ENCODE measurements at regions not wholly inside any gene's neighbourhood (a gene's known extent, or its start where the extent isn't known, plus 50 kb on each side); places are given as distances from the start of the nearest gene placed in this dataset.
"Not testable (repeated sequence)": the region's sequence is repeated elsewhere in the genome, so short reads cannot be mapped to it uniquely, and the experiment has no call there.

DNA sequence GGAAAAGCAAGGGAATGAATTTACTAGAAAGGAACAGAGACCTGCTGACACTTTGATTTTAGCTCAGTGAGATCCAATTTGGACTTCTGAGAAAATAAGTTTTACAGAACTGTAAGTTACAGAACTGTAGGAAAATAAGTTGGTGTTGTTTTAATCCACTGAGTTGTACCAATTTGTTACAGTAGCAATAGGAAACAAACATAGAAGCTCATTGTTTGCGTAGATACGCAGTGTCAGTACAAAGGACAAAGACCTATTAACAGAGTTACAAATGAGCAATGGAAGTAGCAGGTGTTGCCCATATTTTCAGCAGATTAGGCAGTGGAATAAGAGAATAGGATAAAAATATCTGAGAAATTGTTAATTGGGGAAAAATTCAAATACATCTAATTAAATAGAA is 385.8 kb upstream of the CNTN6 start:
- no peaks in the 10 kb centered on the region for H3K36me3 Mint-ChIP-seq (ENCODE audit: low read depth)
- no peak overlapping the region for H3K27ac Mint-ChIP-seq
- H3K4me1 Mint-ChIP-seq (ENCODE audit: low read depth): no peaks in the 10 kb centered on the region
- H3K4me3 Mint-ChIP-seq: no peak overlapping the region
- H3K27me3 Mint-ChIP-seq (ENCODE audit: low read depth): no peaks in the 10 kb centered on the region
- DNase-seq: no peak
- CTCF ChIA-PET: no interaction called here
- intact Hi-C loops (cut with micrococcal nuclease): no loop called here
- H3K9me3 Mint-ChIP-seq: no peaks in the 10 kb centered on the region

DNA sequence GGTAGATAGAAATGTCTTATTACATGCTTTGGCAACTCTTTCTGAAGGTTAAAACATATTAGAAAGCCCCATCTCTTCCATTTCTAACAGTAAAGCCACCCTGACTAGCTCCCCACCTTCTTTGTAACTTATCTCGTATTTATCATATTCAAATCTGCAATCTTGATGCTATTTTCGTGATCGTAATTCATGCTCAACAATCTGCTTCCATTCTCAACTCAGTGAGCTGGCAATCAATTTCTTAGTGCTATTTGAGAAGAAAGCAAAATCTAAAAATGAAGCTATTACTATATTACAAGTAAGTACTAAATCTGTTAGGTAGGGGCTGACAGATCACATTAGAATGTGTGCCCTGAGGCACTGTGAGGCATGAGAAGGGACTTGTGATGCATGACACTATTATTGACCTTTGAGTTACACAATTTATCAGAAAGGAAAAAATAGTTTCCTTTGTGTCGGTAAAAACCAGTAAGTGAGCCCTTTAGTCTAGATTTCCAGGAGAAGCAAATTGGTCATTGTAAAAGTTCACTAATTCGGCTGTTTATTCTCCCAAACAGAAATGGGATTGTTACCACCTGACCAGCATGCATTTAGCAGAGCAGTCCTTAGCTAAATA is 379.7 kb upstream of the CNTN6 start:
- no peaks in the 10 kb centered on the region for H3K36me3 Mint-ChIP-seq (ENCODE audit: low read depth)

DNA sequence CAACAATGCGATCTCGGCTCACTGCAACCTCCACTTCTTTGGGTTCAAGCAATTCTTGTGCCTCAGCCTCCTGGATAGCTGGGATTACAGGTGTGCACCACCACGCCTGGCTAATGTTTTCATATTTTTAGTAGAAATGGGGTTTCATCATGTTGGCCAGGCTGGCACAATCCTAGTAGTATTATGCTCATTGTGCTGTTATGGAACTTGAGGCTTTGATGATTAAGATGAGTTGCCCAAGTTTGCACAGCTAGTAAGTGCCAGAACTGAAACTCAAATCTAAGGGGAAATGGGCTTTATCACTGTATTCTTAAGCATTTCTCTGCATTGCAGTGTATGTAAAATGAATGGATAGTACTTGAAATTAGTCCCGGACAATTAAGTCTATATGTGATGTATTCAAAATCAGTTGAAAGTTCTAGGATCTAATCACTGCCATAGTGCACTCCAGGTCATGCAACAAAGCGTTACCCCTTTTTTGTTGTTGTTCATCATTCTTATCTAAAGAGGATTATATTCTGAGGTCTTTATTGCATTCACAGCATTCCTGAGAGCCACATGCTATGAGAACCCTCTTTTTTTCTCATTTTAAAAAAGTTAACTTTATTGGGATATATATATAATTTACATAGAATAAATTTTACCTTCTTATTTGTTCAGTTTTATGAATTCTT is 378.7 kb upstream of the CNTN6 start:
- H3K27me3 Mint-ChIP-seq (ENCODE audit: low read depth): peaks cover 2% of the 10 kb centered on the region
- no peak overlapping the region for H3K27ac Mint-ChIP-seq
- peaks cover 7% of the 10 kb centered on the region for H3K9me3 Mint-ChIP-seq
- intact Hi-C loops (cut with micrococcal nuclease): no loop called here
- H3K4me3 Mint-ChIP-seq: no peak overlapping the region
- DNase-seq: no peak
- CTCF ChIA-PET: interaction anchor here (0.7 kb wide), 1 partner anchor 146 kb away, joined by 4 read pairs; no protein-coding TSS in a partner anchor
- no peaks in the 10 kb centered on the region for H3K36me3 Mint-ChIP-seq (ENCODE audit: low read depth)
- H3K4me1 Mint-ChIP-seq (ENCODE audit: low read depth): no peaks in the 10 kb centered on the region

More for the DNA sequence above, 379.7 kb upstream of the CNTN6 start:
- CTCF ChIA-PET: interaction anchor here (0.6 to 0.7 kb wide), 2 partner anchors 8 to 147 kb away, joined by 4 read pairs; no protein-coding TSS in a partner anchor
- H3K9me3 Mint-ChIP-seq: peaks cover 7% of the 10 kb centered on the region
- H3K4me3 Mint-ChIP-seq: no peak overlapping the region
- no peaks in the 10 kb centered on the region for H3K4me1 Mint-ChIP-seq (ENCODE audit: low read depth)
- no peak for DNase-seq
- no peak overlapping the region for H3K27ac Mint-ChIP-seq
- intact Hi-C loops (cut with micrococcal nuclease): no loop called here
- peaks cover 2% of the 10 kb centered on the region for H3K27me3 Mint-ChIP-seq (ENCODE audit: low read depth)

DNA sequence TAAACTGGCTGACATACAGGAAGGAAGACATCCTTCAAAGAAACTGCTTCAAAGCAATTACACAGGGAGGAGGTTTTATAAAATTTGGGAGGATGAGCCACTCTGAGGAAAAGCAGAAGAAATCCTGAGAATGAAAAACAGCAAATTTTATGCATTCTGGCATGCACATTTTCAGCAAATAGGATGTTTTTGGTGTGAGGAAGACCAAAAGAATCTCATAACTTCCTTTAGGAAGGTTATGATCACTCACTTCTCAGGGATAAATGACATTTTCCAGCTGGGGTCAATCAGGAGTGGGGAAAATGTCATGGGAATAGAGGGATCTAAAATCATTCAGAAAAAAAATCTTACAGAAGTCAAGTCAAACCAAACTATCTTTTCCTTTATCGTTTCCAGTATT is 371.7 kb upstream of the CNTN6 start:
- no peak for DNase-seq
- intact Hi-C loops (cut with micrococcal nuclease): no loop called here
- H3K4me3 Mint-ChIP-seq: no peak overlapping the region
- H3K4me1 Mint-ChIP-seq (ENCODE audit: low read depth): no peaks in the 10 kb centered on the region
- peaks cover 6% of the 10 kb centered on the region for H3K9me3 Mint-ChIP-seq
- no peak overlapping the region for H3K27ac Mint-ChIP-seq
- H3K36me3 Mint-ChIP-seq (ENCODE audit: low read depth): no peaks in the 10 kb centered on the region
- CTCF ChIA-PET: no interaction called here
- no peaks in the 10 kb centered on the region for H3K27me3 Mint-ChIP-seq (ENCODE audit: low read depth)

DNA sequence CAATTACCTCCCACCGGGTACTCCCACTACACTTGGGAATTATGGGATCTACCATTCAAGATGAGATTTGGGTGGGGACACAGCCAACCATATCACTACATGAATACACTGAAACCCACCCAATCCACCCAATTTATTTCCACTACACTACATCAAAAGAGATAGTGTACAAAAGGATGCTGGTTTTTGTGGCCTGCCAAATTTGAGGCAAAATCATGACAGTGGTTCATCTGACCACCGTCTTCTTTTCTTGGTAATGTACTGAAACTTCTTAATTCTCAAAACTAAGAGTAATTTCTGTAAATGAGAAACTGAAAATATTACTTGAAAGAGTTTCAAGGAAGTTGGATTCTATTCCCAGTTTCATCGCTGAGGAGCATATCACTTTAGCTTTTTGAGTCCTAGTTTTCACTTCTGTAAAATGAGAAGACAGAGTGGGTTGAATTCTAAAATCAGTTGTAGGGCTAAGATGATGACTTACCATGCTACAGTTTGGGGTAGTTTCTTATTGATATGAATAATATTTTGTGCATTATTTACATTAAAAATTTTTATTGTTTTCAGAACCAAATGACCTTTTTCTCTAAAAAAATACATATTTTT is 360.4 kb upstream of the CNTN6 start:
- H3K27me3 Mint-ChIP-seq (ENCODE audit: low read depth): no peaks in the 10 kb centered on the region
- no peak for DNase-seq
- intact Hi-C loops (cut with micrococcal nuclease): no loop called here
- no peaks in the 10 kb centered on the region for H3K36me3 Mint-ChIP-seq (ENCODE audit: low read depth)
- H3K4me3 Mint-ChIP-seq: no peak overlapping the region
- CTCF ChIA-PET: no interaction called here
- H3K27ac Mint-ChIP-seq: no peak overlapping the region
- H3K9me3 Mint-ChIP-seq: no peaks in the 10 kb centered on the region
- no peaks in the 10 kb centered on the region for H3K4me1 Mint-ChIP-seq (ENCODE audit: low read depth)

DNA sequence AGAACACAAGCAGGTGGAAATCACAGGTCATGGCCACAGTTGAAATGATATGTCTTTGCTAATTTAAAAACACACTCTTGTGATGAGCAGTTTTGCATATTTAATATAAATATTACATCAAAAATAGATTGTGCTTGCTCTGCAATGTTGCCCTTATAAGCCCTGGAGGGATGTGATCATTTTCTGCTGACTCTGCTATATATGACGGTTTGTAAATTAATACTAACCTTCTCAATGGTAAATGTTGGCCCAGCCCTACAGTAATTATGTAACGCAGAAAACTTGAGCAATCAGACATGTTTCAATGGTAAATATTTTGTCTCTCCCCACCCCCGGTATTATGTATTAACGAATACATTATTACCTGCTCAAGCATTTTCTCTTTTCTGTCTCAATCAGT is 359.5 kb upstream of the CNTN6 start:
- CTCF ChIA-PET: no interaction called here
- no peak for DNase-seq
- Mint-ChIP-seq H3K27ac (no peak overlapping the region), H3K4me1 (ENCODE audit: low read depth) (no peaks in the 10 kb centered on the region), H3K27me3 (ENCODE audit: low read depth) (no peaks in the 10 kb centered on the region), H3K36me3 (ENCODE audit: low read depth) (no peaks in the 10 kb centered on the region), H3K4me3 (no peak overlapping the region), H3K9me3 (no peaks in the 10 kb centered on the region)
- intact Hi-C loops (cut with micrococcal nuclease): no loop called here

DNA sequence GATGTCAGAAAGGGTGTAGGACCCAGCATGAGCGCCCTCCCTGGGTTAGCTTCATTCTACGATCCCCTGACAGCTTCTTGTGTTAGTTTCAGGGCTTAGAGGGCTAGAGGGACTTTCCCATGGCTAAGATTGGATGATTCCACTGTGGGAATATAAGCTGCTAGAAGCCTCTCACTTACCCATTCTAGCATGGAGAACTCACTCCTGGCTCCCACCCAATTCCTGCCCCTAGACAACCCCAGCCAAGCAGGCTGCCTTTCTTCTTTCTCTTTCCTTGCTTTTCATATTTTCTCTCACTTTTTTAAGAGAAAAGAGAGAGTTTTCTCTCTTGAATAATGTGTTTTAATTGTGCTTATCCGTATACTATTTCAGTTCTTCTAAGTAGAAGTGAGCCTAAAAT is 335.1 kb upstream of the CNTN6 start:
- CTCF ChIA-PET: no interaction called here
- Mint-ChIP-seq H3K9me3 (peaks cover 8% of the 10 kb centered on the region), H3K36me3 (ENCODE audit: low read depth) (no peaks in the 10 kb centered on the region), H3K27ac (no peak overlapping the region), H3K4me1 (ENCODE audit: low read depth) (no peaks in the 10 kb centered on the region), H3K27me3 (ENCODE audit: low read depth) (no peaks in the 10 kb centered on the region), H3K4me3 (no peak overlapping the region)
- no peak for DNase-seq
- intact Hi-C loops (cut with micrococcal nuclease): no loop called here

DNA sequence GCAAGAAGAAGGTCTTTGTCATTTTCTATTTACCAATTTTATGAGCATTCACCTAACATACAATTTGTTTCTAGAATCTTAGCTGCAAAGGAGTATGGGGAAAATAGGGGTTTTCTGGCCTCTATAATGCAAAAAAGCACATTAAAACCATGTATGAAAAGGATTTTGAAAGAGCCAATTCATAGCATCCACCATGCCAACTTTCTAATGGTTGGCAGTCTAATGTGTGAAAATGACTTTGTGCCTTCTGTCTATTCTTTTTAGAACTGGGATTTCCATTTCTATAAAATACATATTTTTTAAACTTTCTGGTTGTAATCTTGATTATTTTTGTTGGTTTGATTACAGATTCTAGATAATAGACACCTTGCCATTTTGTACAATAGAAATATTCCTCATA is 333.7 kb upstream of the CNTN6 start:
- H3K27ac Mint-ChIP-seq: no peak overlapping the region
- H3K36me3 Mint-ChIP-seq (ENCODE audit: low read depth): no peaks in the 10 kb centered on the region
- H3K4me3 Mint-ChIP-seq: no peak overlapping the region
- H3K4me1 Mint-ChIP-seq (ENCODE audit: low read depth): no peaks in the 10 kb centered on the region
- CTCF ChIA-PET: no interaction called here
- peaks cover 8% of the 10 kb centered on the region for H3K9me3 Mint-ChIP-seq
- DNase-seq: no peak
- intact Hi-C loops (cut with micrococcal nuclease): no loop called here
- no peaks in the 10 kb centered on the region for H3K27me3 Mint-ChIP-seq (ENCODE audit: low read depth)

DNA sequence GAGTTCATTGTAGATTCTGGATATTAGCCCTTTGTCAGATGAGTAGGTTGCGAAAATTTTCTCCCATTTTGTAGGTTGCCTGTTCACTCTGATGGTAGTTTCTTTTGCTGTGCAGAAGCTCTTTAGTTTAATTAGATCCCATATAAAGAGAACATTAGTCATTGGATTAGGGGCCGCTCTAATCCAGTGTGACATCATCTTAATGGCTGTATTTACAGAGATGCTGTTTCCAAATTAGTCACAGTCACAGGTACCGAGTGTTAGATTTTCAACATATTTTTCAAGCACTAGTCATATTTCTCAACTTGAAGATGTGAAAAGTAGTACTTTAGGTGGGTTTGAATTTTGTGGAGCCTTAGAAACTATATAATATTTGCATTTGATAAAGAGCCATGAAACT is 319.4 kb upstream of the CNTN6 start:
- DNase-seq; H3K36me3 Mint-ChIP-seq (ENCODE audit: low read depth); H3K27me3 Mint-ChIP-seq (ENCODE audit: low read depth); H3K4me3 Mint-ChIP-seq; intact Hi-C loops (cut with micrococcal nuclease); H3K4me1 Mint-ChIP-seq (ENCODE audit: low read depth); H3K27ac Mint-ChIP-seq; CTCF ChIA-PET; H3K9me3 Mint-ChIP-seq: not testable (repeated sequence)

DNA sequence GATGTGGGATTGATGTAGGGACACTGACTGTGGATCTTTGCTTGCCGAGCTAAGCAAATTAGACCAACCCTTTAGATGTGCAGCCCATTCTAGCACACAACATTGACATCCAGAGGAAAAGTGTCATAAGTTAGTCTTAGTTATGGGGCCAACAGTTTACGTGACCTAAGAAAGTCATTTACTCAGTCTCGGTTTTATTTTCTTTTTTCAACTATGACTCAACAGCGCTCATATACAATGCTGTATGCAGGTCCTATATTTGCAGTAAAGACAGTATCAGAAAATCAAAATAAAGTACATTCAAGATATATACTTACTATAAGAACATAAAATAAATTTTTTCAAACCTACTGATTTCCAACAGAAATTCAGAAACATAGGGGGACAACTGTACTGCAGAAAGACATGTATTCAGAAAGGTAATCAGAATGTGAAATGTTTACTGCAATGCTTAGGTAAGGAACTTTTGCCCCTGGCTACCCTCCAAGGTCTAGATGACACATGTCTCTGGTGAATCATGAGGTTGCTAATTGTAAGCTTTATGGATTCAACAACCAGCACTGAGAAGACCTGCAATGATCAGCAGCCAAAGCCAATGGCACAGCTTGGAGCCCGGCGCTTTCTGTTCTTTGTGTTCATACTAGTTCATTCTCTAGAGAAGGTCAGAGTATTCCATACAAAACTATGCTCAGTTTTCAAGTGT is 317.5 kb upstream of the CNTN6 start:
- H3K27ac Mint-ChIP-seq: no peak overlapping the region
- H3K27me3 Mint-ChIP-seq (ENCODE audit: low read depth): no peaks in the 10 kb centered on the region
- H3K4me1 Mint-ChIP-seq (ENCODE audit: low read depth): no peaks in the 10 kb centered on the region
- H3K36me3 Mint-ChIP-seq (ENCODE audit: low read depth): no peaks in the 10 kb centered on the region
- CTCF ChIA-PET: no interaction called here
- no peak for DNase-seq
- intact Hi-C loops (cut with micrococcal nuclease): no loop called here
- H3K4me3 Mint-ChIP-seq: no peak overlapping the region
- peaks cover 4% of the 10 kb centered on the region for H3K9me3 Mint-ChIP-seq

DNA sequence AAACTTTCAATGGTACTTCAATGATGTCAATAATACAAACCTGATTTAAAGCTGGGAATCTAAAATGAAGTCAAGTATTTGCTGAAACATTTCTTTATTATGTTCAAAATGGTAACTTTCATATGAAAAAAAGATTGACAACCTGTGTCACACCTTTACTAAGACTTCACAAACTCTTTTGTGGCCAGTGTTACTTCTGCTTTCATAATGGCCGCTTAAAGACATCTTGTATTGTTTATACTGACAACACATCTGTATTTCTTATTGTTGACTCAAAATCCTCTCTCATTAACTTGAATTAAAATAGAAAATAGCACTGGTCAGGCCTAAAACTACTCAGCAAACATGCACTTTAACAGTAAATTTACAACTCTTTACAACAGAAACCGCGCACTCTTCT is 312.3 kb upstream of the CNTN6 start:
- no peak overlapping the region for H3K4me3 Mint-ChIP-seq
- DNase-seq: no peak
- H3K27me3 Mint-ChIP-seq (ENCODE audit: low read depth): no peaks in the 10 kb centered on the region
- H3K4me1 Mint-ChIP-seq (ENCODE audit: low read depth): no peaks in the 10 kb centered on the region
- CTCF ChIA-PET: no interaction called here
- no peaks in the 10 kb centered on the region for H3K36me3 Mint-ChIP-seq (ENCODE audit: low read depth)
- peaks cover 3% of the 10 kb centered on the region for H3K9me3 Mint-ChIP-seq
- intact Hi-C loops (cut with micrococcal nuclease): no loop called here
- H3K27ac Mint-ChIP-seq: no peak overlapping the region

DNA sequence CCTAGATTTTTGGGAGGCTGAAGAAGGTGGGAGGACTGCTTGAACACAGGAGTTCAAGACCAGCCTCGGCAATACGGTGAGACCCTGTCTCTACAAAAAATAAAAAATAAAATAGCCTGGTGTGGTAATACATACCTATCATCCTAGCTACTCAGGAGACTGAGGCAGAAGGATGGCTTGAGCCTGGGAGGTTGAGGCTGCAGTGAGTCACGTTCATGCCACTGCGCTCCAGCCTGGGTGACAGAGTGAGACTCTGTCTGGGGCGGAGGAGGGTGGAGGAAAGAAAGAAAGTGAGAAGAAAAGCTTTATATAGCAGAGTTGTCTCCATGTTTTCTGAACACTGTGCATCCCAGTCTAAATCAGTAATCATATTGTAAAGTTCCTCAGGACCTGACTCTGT is 301.4 kb upstream of the CNTN6 start:
- Mint-ChIP-seq H3K4me1 (ENCODE audit: low read depth) (no peaks in the 10 kb centered on the region), H3K36me3 (ENCODE audit: low read depth) (no peaks in the 10 kb centered on the region), H3K27ac (no peak overlapping the region), H3K4me3 (no peak overlapping the region), H3K27me3 (ENCODE audit: low read depth) (no peaks in the 10 kb centered on the region), H3K9me3 (no peaks in the 10 kb centered on the region)
- no peak for DNase-seq
- CTCF ChIA-PET: no interaction called here
- intact Hi-C loops (cut with micrococcal nuclease): no loop called here

DNA sequence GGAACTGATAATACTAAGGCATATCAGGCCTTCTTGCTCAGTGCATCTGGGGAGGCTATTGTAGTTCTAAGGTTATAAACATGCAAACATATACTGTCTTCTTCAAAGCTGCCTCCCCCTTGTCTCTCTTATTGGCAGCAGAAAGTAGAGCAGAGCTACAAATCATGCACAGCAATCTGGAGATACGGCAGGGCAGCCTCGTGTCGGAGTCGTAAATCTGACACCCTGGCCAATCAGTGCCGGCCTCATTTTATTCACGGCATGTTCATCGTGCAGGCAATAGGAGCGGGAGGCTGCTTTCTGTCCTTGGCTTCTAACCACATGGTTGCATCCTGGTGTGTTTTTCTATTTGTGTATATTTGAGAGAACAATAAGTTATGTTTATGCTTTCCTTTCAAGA is 300.2 kb upstream of the CNTN6 start:
- intact Hi-C loops (cut with micrococcal nuclease): no loop called here

More for the DNA sequence above, 300.2 kb upstream of the CNTN6 start:
- Mint-ChIP-seq H3K9me3 (no peaks in the 10 kb centered on the region), H3K27ac (no peak overlapping the region), H3K27me3 (ENCODE audit: low read depth) (no peaks in the 10 kb centered on the region), H3K4me3 (no peak overlapping the region), H3K4me1 (ENCODE audit: low read depth) (no peaks in the 10 kb centered on the region), H3K36me3 (ENCODE audit: low read depth) (no peaks in the 10 kb centered on the region)
- no peak for DNase-seq
- CTCF ChIA-PET: no interaction called here
